A673 (cell line): ENCODE measurements at regions not wholly inside any gene's neighbourhood (a gene's known extent, or its start where the extent isn't known, plus 50 kb on each side); places are given as distances from the start of the nearest gene placed in this dataset.

Experiments used
- BruUV-seq: library from RNA; stranded (reverse); fragments of 400-500 nt; replicated peaks from 2 replicates; lab custom pipeline; 2021; lab: Mats Ljungman, UMichigan
- CTCF ChIA-PET: fragments of 300-600 bp; sonication (Branson Sonifier 250); formaldehyde crosslinking; loops from one replicate; lab custom pipeline; 2022; ENCODE audit warnings: antibody characterized with exemption; lab: Charles Lee
- POLR2A ChIA-PET: fragments of 300-600 bp; sonication (Branson Sonifier 250); formaldehyde crosslinking; loops from one replicate; lab custom pipeline; 2022; ENCODE audit warnings: antibody characterized with exemption; ENCODE audit not compliant: low non-redundant PET; lab: Charles Lee
- DNase-seq: peaks from one replicate; pipeline ENCODE4 v3.0.0-alpha.2; 2015; ENCODE audit warnings: low spot score
- H3K27ac ChIP-seq: fragments of 200-600 bp; sonication (generic); 2 replicates; pipeline ENCODE4 v1.5.1; 2016; ENCODE audit warnings: mixed run types, low read depth, mild to moderate bottlenecking, mixed read lengths, antibody characterized with exemption, low read length; ENCODE audit not compliant: poor library complexity, severe bottlenecking
- H3K27me3 ChIP-seq: fragments of 200-600 bp; sonication (generic); replicated peaks from 2 replicates; pipeline ENCODE4 v1.6.1; 2017; ENCODE audit warnings: mixed run types, low read depth, mild to moderate bottlenecking, mixed read lengths, antibody characterized with exemption, low read length; ENCODE audit not compliant: insufficient read depth, poor library complexity
- H3K36me3 ChIP-seq: fragments of 200-600 bp; sonication (generic); 2 replicates; pipeline ENCODE4 v1.6.1; 2016; ENCODE audit warnings: mixed run types, mild to moderate bottlenecking, mixed read lengths, antibody characterized with exemption, low read length; ENCODE audit not compliant: insufficient read depth, poor library complexity, severe bottlenecking
- H3K4me1 ChIP-seq: fragments of 200-600 bp; sonication (generic); 2 replicates; pipeline ENCODE4 v1.6.1; 2017; ENCODE audit warnings: mixed run types, mild to moderate bottlenecking, mixed read lengths, antibody characterized with exemption, low read length; ENCODE audit not compliant: insufficient read depth, poor library complexity, severe bottlenecking
- H3K4me3 ChIP-seq: fragments of 200-600 bp; sonication (generic); 2 replicates; pipeline ENCODE4 v1.5.1; 2016; ENCODE audit warnings: low read depth, mixed run types, mild to moderate bottlenecking, mixed read lengths, low read length; ENCODE audit not compliant: poor library complexity, severe bottlenecking
- H3K9me3 ChIP-seq: fragments of 200-600 bp; sonication (generic); 2 replicates; pipeline ENCODE4 v1.6.1; 2016; ENCODE audit warnings: mixed run types, low read depth, mild to moderate bottlenecking, mixed read lengths, antibody characterized with exemption, low read length; ENCODE audit not compliant: poor library complexity, severe bottlenecking
- EZH2 ChIP-seq: fragments of 200-600 bp; sonication (generic); IDR thresholded peaks from 2 replicates; pipeline ENCODE4 v1.6.1; 2017; ENCODE audit warnings: borderline replicate concordance, low read depth, mild to moderate bottlenecking, mixed read lengths, antibody characterized with exemption, low read length; ENCODE audit not compliant: poor library complexity, severe bottlenecking
- intact Hi-C: fragments of 100-400 bp; cut with micrococcal nuclease; formaldehyde crosslinking; loops from one replicate; pipeline ENCODE4 v1.10.0; 2022; ENCODE audit not compliant: unreplicated experiment
- TF ChIP-seq, protein P1 (sequence below): fragments of 300-800, 200-600 bp; sonication (generic); conservative IDR thresholded peaks from 2 replicates; pipeline ENCODE4 v1.5.1; 2017; ENCODE audit warnings: low read depth, mild to moderate bottlenecking, antibody characterized with exemption, low read length, moderate library complexity, mixed read lengths

DNA sequence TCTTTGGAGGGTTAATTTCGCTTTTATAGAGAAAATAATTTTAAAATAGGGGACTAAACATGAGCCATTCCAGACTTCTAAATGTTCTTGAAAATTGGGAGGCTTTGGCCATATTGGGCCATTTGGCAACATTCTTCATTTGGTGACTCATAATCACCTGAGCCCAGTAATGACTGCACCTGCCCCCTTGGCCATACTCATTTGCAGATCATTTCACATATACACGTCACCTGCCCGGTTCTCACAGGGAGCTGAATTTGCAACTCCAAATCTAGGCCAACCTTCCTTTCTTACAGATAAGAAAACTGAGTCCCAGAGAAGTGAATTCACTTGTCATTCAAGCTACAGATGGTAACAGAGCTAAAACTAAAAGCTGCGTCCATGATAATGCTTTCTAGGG lies 289.7 kb downstream of the EPHA4 start:
- intact Hi-C loops = no loop called here

DNA sequence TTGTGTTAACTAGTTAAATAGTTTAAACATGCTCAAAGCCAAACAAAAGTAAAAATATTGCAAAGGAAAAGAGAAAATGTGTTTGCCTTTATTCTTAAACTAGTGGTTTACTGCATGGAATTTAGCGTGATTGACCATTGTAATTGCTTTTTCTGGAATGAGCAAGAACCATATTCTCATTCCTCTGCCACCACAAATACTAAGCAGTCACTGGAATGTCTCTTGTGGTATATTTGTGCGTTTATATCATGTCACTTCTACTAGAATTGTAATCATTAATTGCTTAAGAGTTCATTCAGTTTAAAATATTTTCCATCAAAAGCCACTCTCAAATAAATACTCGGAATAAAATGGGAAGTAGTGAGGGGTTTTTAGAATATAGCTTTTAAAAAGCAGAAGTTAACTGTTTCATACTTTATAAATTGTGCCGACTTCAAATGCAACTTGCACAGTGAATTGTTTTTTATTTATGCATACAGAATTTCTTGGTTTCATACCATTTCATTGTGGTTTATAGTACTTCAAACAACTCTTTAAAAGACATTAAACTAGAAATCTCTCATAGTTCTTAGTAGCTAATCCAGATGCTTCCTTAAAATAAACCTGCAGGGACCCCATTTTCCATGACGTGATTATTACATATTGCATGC lies 288.1 kb downstream of the EPHA4 start:
- BruUV-seq = no TSS peak
- Histone ChIP-seq H3K4me3 (no peak overlapping the region), H3K36me3 (no peaks in the 10 kb centered on the region), H3K27me3 (no peaks in the 10 kb centered on the region), H3K9me3 (no peaks in the 10 kb centered on the region), H3K27ac (no peak overlapping the region), H3K4me1 (peaks cover 3% of the 10 kb centered on the region)
- DNase-seq = no peak
- TF ChIP-seq, protein P1, sequence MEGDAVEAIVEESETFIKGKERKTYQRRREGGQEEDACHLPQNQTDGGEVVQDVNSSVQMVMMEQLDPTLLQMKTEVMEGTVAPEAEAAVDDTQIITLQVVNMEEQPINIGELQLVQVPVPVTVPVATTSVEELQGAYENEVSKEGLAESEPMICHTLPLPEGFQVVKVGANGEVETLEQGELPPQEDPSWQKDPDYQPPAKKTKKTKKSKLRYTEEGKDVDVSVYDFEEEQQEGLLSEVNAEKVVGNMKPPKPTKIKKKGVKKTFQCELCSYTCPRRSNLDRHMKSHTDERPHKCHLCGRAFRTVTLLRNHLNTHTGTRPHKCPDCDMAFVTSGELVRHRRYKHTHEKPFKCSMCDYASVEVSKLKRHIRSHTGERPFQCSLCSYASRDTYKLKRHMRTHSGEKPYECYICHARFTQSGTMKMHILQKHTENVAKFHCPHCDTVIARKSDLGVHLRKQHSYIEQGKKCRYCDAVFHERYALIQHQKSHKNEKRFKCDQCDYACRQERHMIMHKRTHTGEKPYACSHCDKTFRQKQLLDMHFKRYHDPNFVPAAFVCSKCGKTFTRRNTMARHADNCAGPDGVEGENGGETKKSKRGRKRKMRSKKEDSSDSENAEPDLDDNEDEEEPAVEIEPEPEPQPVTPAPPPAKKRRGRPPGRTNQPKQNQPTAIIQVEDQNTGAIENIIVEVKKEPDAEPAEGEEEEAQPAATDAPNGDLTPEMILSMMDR = no peak
- no peak for TF ChIP-seq EZH2
- CTCF ChIA-PET = no interaction called here
- intact Hi-C loops = no loop called here
- POLR2A ChIA-PET = no interaction called here

More for the DNA sequence above, 289.7 kb downstream of the EPHA4 start:
- no peak overlapping the region for H3K27ac ChIP-seq
- TF ChIP-seq EZH2 = no peak
- TF ChIP-seq, protein P1 = no peak
- H3K9me3 ChIP-seq = no peaks in the 10 kb centered on the region
- ChIA-PET POLR2A (no interaction called here), CTCF (no interaction called here)
- DNase-seq = no peak
- no peaks in the 10 kb centered on the region for H3K27me3 ChIP-seq
- no peaks in the 10 kb centered on the region for H3K4me1 ChIP-seq
- no peak overlapping the region for H3K4me3 ChIP-seq
- no TSS peak for BruUV-seq
- no peaks in the 10 kb centered on the region for H3K36me3 ChIP-seq

DNA sequence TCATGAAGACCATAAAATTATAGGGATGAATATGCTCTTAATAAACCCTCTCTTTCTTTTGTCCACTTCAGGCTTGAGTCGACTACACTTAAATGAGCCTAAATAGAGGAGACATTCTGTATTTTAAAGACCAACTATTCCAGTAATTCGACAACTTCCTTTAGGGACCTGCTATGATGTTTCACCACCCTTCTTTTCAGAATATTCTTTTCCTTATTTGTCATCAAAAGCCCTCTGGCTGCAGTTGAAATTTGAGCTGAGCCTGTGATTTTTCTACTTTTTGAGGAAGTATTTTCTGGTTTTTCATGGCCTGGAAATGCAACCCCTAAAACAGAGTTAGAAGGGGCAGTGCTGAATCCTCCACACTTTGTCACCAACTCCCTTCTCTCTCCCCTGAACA lies 287.0 kb downstream of the EPHA4 start:
- H3K4me3 ChIP-seq = no peak overlapping the region
- CTCF ChIA-PET = no interaction called here
- peaks cover 10% of the 10 kb centered on the region for H3K4me1 ChIP-seq
- no peaks in the 10 kb centered on the region for H3K36me3 ChIP-seq
- H3K9me3 ChIP-seq = no peaks in the 10 kb centered on the region
- TF ChIP-seq, protein P1 = no peak
- no peak for TF ChIP-seq EZH2
- no peak for DNase-seq
- no TSS peak for BruUV-seq
- POLR2A ChIA-PET = no interaction called here
- H3K27ac ChIP-seq = no peak overlapping the region
- intact Hi-C loops = no loop called here
- no peaks in the 10 kb centered on the region for H3K27me3 ChIP-seq
